NB4 (cell line): ENCODE measurements at regions not wholly inside any gene's neighbourhood (a gene's known extent, or its start where the extent isn't known, plus 50 kb on each side); places are given as distances from the start of the nearest gene placed in this dataset.

ENCODE experiments used
- DNase-seq: peaks from one replicate; pipeline ENCODE4 v3.0.0; 2010; ENCODE audit warnings: low read depth
- H3K4me3 ChIP-seq: one replicate; pipeline ENCODE4 v1.5.1; 2011; ENCODE audit warnings: mild to moderate bottlenecking, low read depth, low read length, moderate library complexity
- MYC ChIP-seq: IDR thresholded peaks from 2 replicates; pipeline ENCODE4 v1.6.1; 2011; ENCODE audit warnings: low read depth, low read length
- POLR2A ChIP-seq: IDR thresholded peaks from 2 replicates; pipeline ENCODE4 v1.6.1; 2011; ENCODE audit warnings: mild to moderate bottlenecking; ENCODE audit not compliant: insufficient read length; ENCODE audit errors: extremely low read depth
- TF ChIP-seq, protein P1 (sequence below): IDR thresholded peaks from 2 replicates; pipeline ENCODE4 v1.6.1; 2011; ENCODE audit warnings: low read depth, low read length
- TF ChIP-seq, protein P2 (sequence below): IDR thresholded peaks from one replicate; pipeline ENCODE4 v1.5.1; 2012; ENCODE audit warnings: low read depth, low read length

DNA sequence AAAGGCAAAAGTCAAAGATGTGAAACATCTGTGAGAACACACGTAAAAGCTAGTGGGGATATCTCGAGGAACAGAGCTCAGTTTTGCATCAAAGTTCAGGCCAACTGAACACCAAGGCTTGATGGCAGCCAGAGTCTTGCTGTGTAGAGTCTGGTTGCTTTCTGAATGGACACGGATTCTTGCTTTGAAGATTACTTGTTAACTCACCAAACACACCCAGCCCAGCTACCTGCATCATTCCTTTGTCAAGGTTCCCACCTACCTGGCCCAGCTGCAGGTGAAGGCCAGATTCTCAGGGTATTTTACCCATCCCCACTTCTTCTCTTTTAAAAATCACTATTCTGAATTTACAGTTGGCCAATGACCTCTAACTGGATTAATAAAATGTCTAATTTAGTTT, 174.4 kb upstream of the PHYHIPL start:
- TF ChIP-seq, protein P1, sequence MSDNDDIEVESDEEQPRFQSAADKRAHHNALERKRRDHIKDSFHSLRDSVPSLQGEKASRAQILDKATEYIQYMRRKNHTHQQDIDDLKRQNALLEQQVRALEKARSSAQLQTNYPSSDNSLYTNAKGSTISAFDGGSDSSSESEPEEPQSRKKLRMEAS: no peak
- TF ChIP-seq, protein P2, sequence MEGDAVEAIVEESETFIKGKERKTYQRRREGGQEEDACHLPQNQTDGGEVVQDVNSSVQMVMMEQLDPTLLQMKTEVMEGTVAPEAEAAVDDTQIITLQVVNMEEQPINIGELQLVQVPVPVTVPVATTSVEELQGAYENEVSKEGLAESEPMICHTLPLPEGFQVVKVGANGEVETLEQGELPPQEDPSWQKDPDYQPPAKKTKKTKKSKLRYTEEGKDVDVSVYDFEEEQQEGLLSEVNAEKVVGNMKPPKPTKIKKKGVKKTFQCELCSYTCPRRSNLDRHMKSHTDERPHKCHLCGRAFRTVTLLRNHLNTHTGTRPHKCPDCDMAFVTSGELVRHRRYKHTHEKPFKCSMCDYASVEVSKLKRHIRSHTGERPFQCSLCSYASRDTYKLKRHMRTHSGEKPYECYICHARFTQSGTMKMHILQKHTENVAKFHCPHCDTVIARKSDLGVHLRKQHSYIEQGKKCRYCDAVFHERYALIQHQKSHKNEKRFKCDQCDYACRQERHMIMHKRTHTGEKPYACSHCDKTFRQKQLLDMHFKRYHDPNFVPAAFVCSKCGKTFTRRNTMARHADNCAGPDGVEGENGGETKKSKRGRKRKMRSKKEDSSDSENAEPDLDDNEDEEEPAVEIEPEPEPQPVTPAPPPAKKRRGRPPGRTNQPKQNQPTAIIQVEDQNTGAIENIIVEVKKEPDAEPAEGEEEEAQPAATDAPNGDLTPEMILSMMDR: no peak
- TF ChIP-seq MYC (no peak), POLR2A (no peak)
- H3K4me3 ChIP-seq: no peak overlapping the region
- no peak for DNase-seq

DNA sequence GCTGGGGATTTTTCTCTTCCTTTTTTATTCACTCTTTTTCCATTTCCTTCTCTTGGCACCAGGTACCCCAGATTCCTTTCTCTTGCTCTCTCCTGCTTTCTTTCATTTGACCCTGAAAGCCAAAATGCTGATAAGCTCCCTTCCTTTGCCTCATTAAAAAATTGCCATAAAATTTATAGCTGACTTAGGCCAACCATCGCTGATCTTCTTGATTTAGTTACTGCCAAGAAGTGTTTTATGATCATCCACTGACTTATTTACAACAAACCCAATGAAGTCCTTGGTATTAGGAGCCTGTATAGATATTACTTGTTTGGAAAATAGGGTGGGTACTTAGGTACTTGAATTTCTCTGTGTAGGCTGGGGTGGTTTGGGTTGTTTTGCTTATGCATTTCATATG, 173.2 kb upstream of the PHYHIPL start:
- DNase-seq: no peak
- no peak for TF ChIP-seq POLR2A
- TF ChIP-seq, protein P2: no peak
- no peak for TF ChIP-seq MYC
- TF ChIP-seq, protein P1: no peak
- no peak overlapping the region for H3K4me3 ChIP-seq

DNA sequence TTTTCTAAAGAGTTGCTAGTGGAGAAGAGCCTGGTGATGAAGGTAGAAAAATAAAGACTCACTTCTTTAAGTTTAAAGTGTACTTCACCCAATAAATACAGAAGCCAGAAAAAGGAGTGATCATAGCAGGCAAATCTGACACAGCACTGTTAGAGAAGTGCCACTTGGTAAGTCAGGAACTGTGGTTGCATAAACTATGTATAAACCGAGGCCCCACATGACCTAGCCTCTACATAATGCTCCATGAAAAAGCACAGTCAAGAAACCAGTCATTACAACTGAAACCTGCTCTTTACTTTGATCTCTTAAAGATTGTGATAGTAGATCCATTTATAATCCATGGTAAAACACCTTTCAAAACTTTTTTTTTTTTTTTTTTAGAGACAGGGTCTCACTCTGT, 172.1 kb upstream of the PHYHIPL start:
- H3K4me3 ChIP-seq: no peak overlapping the region
- TF ChIP-seq POLR2A: no peak
- TF ChIP-seq, protein P1: no peak
- TF ChIP-seq, protein P2: no peak
- no peak for TF ChIP-seq MYC
- no peak for DNase-seq

DNA sequence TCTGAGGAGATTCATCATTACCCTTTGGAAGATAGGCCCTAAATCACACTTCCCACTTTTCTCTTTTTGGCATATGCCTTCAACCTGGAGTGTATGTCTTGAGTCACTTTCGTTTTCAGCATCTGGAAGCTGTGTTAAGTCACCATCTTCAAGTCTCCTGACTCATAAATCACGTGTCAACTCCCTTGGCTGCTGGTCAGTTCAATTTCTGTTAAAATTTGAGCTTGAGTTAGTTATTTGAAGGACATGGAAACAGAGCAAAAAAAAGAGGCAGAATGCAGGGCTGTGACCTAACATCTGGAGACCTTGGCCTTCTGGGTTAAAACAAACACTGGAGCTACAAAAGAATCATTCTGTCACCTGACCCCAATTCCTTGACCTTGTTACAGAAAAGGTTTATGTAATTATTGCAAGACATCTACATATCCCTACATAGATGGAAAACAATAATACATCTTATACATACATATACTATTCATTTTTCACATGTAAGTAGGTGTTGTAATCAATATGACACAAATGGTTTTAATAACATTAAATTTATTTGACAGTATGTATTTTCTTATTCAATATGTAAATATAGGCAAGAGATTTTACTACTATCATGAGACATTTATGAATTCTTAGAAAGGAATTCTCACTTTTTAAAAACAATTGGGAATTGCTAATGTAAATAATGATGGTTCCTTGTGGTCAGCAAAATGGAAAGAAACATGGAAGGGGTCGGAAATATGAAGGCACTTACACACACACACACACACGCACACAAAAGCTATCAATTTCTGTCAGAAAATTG, 169.7 kb upstream of the PHYHIPL start:
- H3K4me3 ChIP-seq: no peak overlapping the region
- TF ChIP-seq, protein P1: 0 out of 2 replicates have a peak, but pooled peaks have one; percentile 10
- TF ChIP-seq, protein P2: no peak
- DNase-seq: peak; percentile 6

DNA sequence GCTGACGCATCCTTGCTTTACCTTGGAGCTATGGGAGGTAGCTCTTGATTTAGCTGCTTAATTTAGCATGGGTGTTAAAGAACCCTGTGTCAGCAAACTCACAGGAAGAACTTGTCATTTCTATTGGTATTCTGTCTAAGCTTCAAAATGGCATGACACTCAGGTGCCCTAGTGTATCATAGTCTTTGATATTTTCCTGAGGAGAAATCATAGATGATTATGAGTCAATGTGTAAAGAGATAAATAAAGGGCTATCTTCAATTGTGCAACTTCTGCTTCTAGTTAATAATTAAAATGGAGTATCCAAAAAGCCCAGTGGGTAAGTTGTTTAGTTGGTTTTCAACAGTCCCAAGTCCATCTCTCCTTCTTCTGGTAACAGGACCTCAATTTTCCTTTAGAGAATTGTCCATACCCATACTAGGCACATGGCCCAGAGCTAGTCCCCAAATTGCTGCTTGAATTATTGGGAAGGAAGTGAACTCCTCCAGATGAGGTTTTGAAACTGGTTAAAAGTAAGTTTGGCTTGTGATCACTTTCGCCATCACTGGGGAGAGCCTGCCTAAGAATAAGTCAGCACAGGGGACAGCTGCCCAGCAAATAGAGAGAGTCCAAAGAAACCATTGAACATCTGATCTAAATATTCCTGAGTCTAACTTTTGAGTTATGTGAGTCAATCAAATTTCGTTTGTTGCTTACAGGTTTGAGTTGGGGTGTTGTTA, 169.0 kb upstream of the PHYHIPL start:
- no peak overlapping the region for H3K4me3 ChIP-seq
- DNase-seq: no peak
- TF ChIP-seq, protein P2: no peak
- TF ChIP-seq POLR2A: no peak
- TF ChIP-seq, protein P1: no peak
- no peak for TF ChIP-seq MYC
